HFF-Myc (cell line): ENCODE measurements at regions not wholly inside any gene's neighbourhood (a gene's known extent, or its start where the extent isn't known, plus 50 kb on each side); places are given as distances from the start of the nearest gene placed in this dataset.

Experiments used
- DNase-seq: peaks from one replicate; pipeline ENCODE4 v3.0.0-alpha.2; 2011; ENCODE audit warnings: low read depth; ENCODE audit errors: extremely low read depth
- H3K4me3 ChIP-seq: replicated peaks from 2 replicates; pipeline ENCODE4 v1.5.1; 2011; ENCODE audit warnings: low read depth, mild to moderate bottlenecking, control low read depth, low read length
- CTCF ChIP-seq: IDR thresholded peaks from 2 replicates; pipeline ENCODE4 v1.5.1; 2012; ENCODE audit warnings: mild to moderate bottlenecking, low read depth, low read length, control low read depth; ENCODE audit errors: missing control alignments

DNA sequence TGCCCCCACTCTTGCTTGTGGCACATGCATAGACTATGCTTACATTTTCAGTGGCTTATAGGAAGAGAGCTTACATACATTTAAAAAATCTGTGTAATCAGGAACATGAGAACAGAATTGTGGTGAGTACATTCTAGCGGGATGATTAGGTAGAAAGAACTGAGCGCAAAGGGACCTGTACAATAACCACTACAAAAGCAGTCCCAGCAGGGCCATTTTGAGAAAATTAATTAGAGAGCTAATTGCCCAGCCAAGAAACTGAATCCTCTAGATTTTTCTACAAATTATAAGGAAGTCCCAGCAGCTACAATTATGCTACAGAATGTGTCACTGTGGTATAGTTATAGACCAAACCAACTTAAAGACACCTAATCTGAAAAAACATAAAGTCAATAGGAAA is 105.6 kb upstream of the TNFAIP3 start:
- DNase-seq: no peak
- no peak overlapping the region for H3K4me3 ChIP-seq

DNA sequence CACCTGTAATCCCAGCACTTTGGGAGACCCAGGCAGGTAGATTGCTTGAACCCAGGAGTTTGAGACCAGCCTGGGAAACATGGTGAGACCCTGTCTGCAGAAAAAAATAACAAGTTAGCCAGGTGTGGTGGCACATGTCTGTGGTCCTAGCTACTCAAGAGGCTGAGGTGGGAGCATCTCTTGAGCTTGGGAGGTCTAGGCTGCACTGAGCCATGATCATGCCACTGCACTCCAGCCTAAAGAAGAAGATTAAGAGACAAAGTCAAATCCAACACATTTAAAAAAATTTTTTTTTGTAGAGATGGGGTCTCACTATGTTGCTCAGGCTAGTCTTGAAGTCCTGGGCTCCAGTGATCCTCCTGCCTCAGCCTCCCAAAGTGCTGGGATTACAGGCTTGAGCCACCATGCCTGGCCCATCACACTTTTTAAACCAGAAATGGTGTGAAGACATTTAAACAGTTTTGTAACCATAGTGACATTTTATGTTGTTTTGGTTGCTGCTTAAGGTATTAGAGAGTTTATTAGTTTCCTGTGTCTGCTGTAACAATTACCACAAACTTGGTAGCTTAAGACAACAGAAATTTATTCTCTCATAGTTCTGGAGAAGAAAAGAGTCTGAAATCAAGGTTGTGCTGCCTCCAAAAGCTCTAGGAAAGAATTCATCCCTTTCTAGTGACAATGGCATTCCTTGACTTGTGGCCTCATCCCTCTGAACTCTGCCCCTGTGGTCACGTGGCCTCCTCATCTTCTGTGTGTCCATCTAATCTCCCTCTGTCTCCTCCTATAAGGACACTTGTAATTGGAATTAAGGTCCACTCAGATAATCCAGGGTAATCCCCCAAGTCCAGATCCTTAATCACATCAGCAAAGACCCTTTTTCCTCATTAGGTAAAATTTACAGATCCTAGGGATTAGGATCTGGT is 104.6 kb upstream of the TNFAIP3 start:
- H3K4me3 ChIP-seq: no peak overlapping the region
- no peak for DNase-seq
- no peak for TF ChIP-seq CTCF

More for the DNA sequence above, 105.6 kb upstream of the TNFAIP3 start:
- TF ChIP-seq CTCF: no peak

DNA sequence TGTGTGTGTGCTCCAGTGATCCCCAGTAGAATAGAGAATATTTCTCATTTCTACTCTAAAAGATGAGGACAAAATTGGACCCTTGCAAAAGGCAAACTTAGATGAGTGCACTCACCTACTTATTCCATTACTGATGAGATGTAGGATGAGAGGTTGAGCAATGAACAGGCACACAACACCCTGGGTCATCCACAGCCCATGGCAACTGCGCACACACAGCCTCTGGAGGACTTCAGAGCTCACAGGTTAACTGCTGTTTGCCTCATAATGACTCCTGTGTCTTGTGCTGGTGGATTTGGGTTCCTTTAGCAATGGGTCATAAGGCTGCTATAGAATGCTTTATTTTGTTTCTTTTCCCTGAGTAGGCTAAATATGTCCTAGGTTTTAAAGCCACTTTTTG is 103.6 kb upstream of the TNFAIP3 start:
- no peak for TF ChIP-seq CTCF
- H3K4me3 ChIP-seq: no peak overlapping the region

DNA sequence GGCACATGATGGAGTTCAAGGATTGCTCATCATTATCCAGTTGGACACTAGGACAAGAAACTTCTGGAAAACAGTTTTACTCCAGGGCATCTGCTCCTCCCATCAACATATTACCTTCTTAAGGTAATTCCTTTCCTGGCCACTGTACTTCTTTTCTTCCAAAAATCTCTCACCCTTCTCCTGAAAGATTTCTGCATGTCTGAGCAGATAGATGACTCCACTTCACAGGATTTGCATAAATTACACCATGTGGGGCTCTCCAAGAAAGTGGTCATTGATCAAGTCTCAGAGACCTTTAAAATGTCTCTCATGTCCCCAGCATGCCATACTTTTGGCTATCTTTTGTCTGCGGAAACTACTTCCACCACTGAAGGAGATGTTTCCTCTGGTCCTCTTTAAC is 103.2 kb upstream of the TNFAIP3 start:
- no peak overlapping the region for H3K4me3 ChIP-seq
- no peak for DNase-seq
- no peak for TF ChIP-seq CTCF

More for the DNA sequence above, 103.6 kb upstream of the TNFAIP3 start:
- DNase-seq: no peak

GRCh38 chr6:137764464-137764863 is 102.6 kb upstream of the TNFAIP3 start:
- DNase-seq: no peak
- no peak for TF ChIP-seq CTCF
- H3K4me3 ChIP-seq: no peak overlapping the region

- no peak overlapping the region for H3K4me3 ChIP-seq
- DNase-seq: no peak
- TF ChIP-seq CTCF: no peak
Observed at GRCh38 chr6:137765059-137765458, 102.0 kb upstream of the TNFAIP3 start.
